ENCODE measurements at regions not wholly inside any gene's neighbourhood (a gene's known extent, or its start where the extent isn't known, plus 50 kb on each side); places are given as distances from the start of the nearest gene placed in this dataset.

- no peak for TF ChIP-seq CTCF (conservative IDR thresholded peaks at IDR 0.05 in 1 of 2, IDR thresholded peaks at IDR 0.05 in 1 of 2; ENCODE audit: low read depth in 1 of 2, low read length in 2 of 2)
- TF ChIP-seq EZH2 (IDR thresholded peaks at IDR 0.05; ENCODE audit: low read length, missing control alignments) = no peak
These were observed 204.0 kb downstream of the ARL4C start for GRCh38 chr2:234292962-234293243.

All from fibroblast of lung (primary cell).